Gastroesophageal sphincter (tissue), 4 donors: ENCODE measurements at regions not wholly inside any gene's neighbourhood (a gene's known extent, or its start where the extent isn't known, plus 50 kb on each side); places are given as distances from the start of the nearest gene placed in this dataset.

Experiments used
- ATAC-seq: fragments of 150-250 bp; one replicate; pipeline ENCODE4 v1.9.1; 2016; ENCODE audit warnings: mild to moderate bottlenecking, moderate library complexity
- H3K27ac ChIP-seq, 4 donors: fragments of 200-600 bp; sonication (generic) in 3 of 4; 1 replicate in 3 of 4; 2 replicates in 1 of 4; pipeline ENCODE4 v1.5.1; 2016 to 2019
- H3K27me3 ChIP-seq: fragments of 200-600 bp; sonication (generic); one replicate; pipeline ENCODE4 v1.5.1; 2019
- H3K36me3 ChIP-seq, 2 donors: fragments of 200-600 bp; sonication (generic); one replicate each; pipeline ENCODE4 v1.5.1; 2019; ENCODE audit warnings: control low read depth in 1 of 2
- H3K4me1 ChIP-seq, 3 donors: fragments of 200-600 bp; sonication (generic); 1 replicate in 2 of 3; 2 replicates in 1 of 3; pipeline ENCODE4 v1.5.1; 2016 to 2019; ENCODE audit warnings: control low read depth in 2 of 3
- H3K4me3 ChIP-seq, 2 donors: fragments of 200-600 bp; sonication (generic); one replicate each; pipeline ENCODE4 v1.5.1; 2019; ENCODE audit warnings: mild to moderate bottlenecking in 1 of 2, moderate library complexity in 1 of 2
- H3K9me3 ChIP-seq, 3 donors: fragments of 200-600 bp; sonication (generic); one replicate each; pipeline ENCODE4 v1.5.1; 2017 to 2019; ENCODE audit warnings: control low read depth in 2 of 3
- CTCF ChIP-seq, 4 experiments: fragments of 200-600 bp in 2 of 4; fragments of 450-650 bp in 2 of 4; sonication (generic) in 1 of 4; IDR thresholded peaks; one replicate each; pipeline ENCODE4 v1.5.1; 2017 to 2019; ENCODE audit warnings: antibody characterized with exemption in 4 of 4, mild to moderate bottlenecking in 2 of 4, moderate library complexity in 2 of 4
- EP300 ChIP-seq: sonication (generic); formaldehyde crosslinking; IDR thresholded peaks from one replicate; pipeline ENCODE4 v1.6.1; 2017; ENCODE audit warnings: antibody characterized with exemption, mild to moderate bottlenecking
- POLR2A ChIP-seq, 2 donors: fragments of 450-650 bp; IDR thresholded peaks; one replicate each; pipeline ENCODE4 v1.6.1; 2017; ENCODE audit warnings: antibody characterized with exemption in 2 of 2, mild to moderate bottlenecking in 2 of 2, moderate library complexity in 1 of 2
- POLR2AphosphoS5 ChIP-seq: sonication (generic); formaldehyde crosslinking; IDR thresholded peaks from one replicate; pipeline ENCODE4 v1.6.1; 2017; ENCODE audit warnings: antibody characterized with exemption
- WGBS, 2 donors: methylation state at CpG; one replicate each; pipeline ENCODE4 v1.1.5; 2018; ENCODE audit warnings: low coverage in 1 of 2; 5-methylcytosine and 5-hydroxymethylcytosine counted together

GRCh38 chr16:51359141-51359955 is 208.3 kb upstream of the SALL1 start:
- no peak for ATAC-seq
- WGBS, 2 donors, result 25 to 42% methylated on average over 5 to 7 of the region's 17 CpGs

GRCh38 chr16:51357839-51358238 is 206.8 kb upstream of the SALL1 start:
- Histone ChIP-seq H3K36me3 (no peaks in the 10 kb centered on the region), H3K9me3 (no peaks in the 10 kb centered on the region), H3K27ac (no peak overlapping the region), H3K27me3 (no peaks in the 10 kb centered on the region), H3K4me1 (no peaks in the 10 kb centered on the region), H3K4me3 (no peak overlapping the region)
- no peak for ATAC-seq
- TF ChIP-seq CTCF (IDR thresholded peaks at IDR 0.05) (no peak), EP300 (no peak), POLR2AphosphoS5 (no peak), POLR2A (IDR thresholded peaks at IDR 0.05) (no peak)

More at GRCh38 chr16:51359141-51359955, 208.3 kb upstream of the SALL1 start:
- Histone ChIP-seq H3K4me3 (no peak overlapping the region), H3K27ac (no peak overlapping the region), H3K36me3 (no peaks in the 10 kb centered on the region), H3K9me3 (no peaks in the 10 kb centered on the region), H3K4me1 (no peaks in the 10 kb centered on the region), H3K27me3 (no peaks in the 10 kb centered on the region)
- no peak for TF ChIP-seq CTCF (IDR thresholded peaks at IDR 0.05)

GRCh38 chr16:51355875-51356274 is 204.8 kb upstream of the SALL1 start:
- 44 to 69% methylated on average over 6 of the region's 6 CpGs for WGBS, 2 donors
- no peaks in the 10 kb centered on the region for H3K4me1 ChIP-seq
- no peak overlapping the region for H3K27ac ChIP-seq
- no peak for ATAC-seq
- H3K27me3 ChIP-seq, result no peaks in the 10 kb centered on the region
- TF ChIP-seq CTCF (IDR thresholded peaks at IDR 0.05) (no peak), POLR2AphosphoS5 (no peak)
- no peaks in the 10 kb centered on the region for H3K9me3 ChIP-seq
- H3K4me3 ChIP-seq, result no peak overlapping the region
- H3K36me3 ChIP-seq, result no peaks in the 10 kb centered on the region

DNA sequence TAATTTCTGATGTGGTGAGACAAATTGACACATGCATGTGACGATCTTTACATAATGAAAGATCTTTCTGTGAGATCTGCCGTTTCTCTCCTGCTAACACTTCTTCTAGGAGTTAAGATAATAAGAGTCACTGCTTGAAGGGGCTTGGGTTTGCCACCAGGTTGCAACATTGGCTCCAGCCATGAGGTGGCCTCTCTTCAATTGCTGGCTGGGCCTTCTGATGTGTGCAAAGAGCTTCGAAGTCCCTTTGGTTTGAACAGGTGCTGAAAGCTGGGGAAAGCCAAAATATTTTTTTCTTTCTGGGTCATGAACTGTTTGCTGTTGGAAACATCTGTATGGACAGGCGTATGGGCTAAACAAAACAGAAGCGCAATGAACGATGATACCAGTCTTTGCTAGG is 204.1 kb upstream of the SALL1 start:
- 72 to 74% methylated on average over 5 to 6 of the region's 6 CpGs for WGBS, 2 donors
- Histone ChIP-seq H3K4me1 (no peaks in the 10 kb centered on the region), H3K9me3 (no peaks in the 10 kb centered on the region), H3K27me3 (no peaks in the 10 kb centered on the region), H3K36me3 (no peaks in the 10 kb centered on the region), H3K4me3 (no peak overlapping the region), H3K27ac (no peak overlapping the region)
- TF ChIP-seq CTCF (IDR thresholded peaks at IDR 0.05), result no peak
- TF ChIP-seq EP300, result no peak
- TF ChIP-seq POLR2AphosphoS5, result no peak
- no peak for TF ChIP-seq POLR2A (IDR thresholded peaks at IDR 0.05)
- ATAC-seq, result no peak

DNA sequence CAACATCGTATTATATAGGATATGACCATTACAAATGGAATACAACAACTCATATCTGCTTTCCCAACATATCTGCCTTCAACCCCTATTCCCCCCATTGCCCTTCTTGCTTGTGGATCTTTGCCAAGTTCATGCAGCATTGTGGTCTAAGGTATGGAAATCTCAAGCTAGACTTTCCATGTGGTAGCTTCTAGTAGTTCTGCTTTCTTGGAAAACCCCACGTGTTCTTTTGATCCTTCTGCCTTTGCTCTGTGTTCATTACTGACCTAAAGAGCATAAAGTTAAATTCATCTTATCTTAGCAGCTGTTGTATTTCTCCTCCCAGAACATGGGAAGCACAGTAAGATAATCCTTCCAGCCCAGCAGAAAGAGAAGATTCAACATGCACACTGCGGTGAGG is 202.0 kb upstream of the SALL1 start:
- no peak overlapping the region for H3K27ac ChIP-seq
- no peak overlapping the region for H3K4me3 ChIP-seq
- no peaks in the 10 kb centered on the region for H3K9me3 ChIP-seq
- no peaks in the 10 kb centered on the region for H3K4me1 ChIP-seq
- TF ChIP-seq POLR2AphosphoS5, result no peak
- no peak for TF ChIP-seq EP300
- no peak for TF ChIP-seq POLR2A (IDR thresholded peaks at IDR 0.05)
- TF ChIP-seq CTCF (IDR thresholded peaks at IDR 0.05), result no peak
- no peaks in the 10 kb centered on the region for H3K27me3 ChIP-seq
- WGBS, 2 donors, result 57 to 100% methylated on average over 1 to 3 of the region's 3 CpGs
- H3K36me3 ChIP-seq, result no peaks in the 10 kb centered on the region
- no peak for ATAC-seq
